Memory B cell (primary cell): ENCODE measurements at regions not wholly inside any gene's neighbourhood (a gene's known extent, or its start where the extent isn't known, plus 50 kb on each side); places are given as distances from the start of the nearest gene placed in this dataset.

Experiments
- ATAC-seq: fragments of 150-1000 bp; cut with Tn5 transposase; 2 replicates; pipeline ENCODE4 v1.10.0; 2021; ENCODE audit warnings: low read depth, mild to moderate bottlenecking, moderate library complexity
- DNase-seq, 2 donors: peaks; one replicate each; pipeline ENCODE4 v3.0.0; 2022; ENCODE audit warnings: low spot score in 2 of 2
- H3K27ac Mint-ChIP-seq: one replicate; pipeline ENCODE4 v1.8.0; 2022; ENCODE audit warnings: mild to moderate bottlenecking, moderate library complexity, mixed read lengths
- H3K27me3 Mint-ChIP-seq: one replicate; pipeline ENCODE4 v1.8.0; 2022; ENCODE audit warnings: mixed read lengths
- H3K36me3 Mint-ChIP-seq: one replicate; pipeline ENCODE4 v1.8.0; 2022; ENCODE audit warnings: mild to moderate bottlenecking, mixed read lengths
- H3K4me1 Mint-ChIP-seq: one replicate; pipeline ENCODE4 v1.8.0; 2022; ENCODE audit warnings: mixed read lengths
- H3K4me3 Mint-ChIP-seq: one replicate; pipeline ENCODE4 v1.8.0; 2022; ENCODE audit warnings: mild to moderate bottlenecking, moderate library complexity, mixed read lengths
- H3K9me3 Mint-ChIP-seq: one replicate; pipeline ENCODE4 v1.8.0; 2022; ENCODE audit warnings: mixed read lengths

DNA sequence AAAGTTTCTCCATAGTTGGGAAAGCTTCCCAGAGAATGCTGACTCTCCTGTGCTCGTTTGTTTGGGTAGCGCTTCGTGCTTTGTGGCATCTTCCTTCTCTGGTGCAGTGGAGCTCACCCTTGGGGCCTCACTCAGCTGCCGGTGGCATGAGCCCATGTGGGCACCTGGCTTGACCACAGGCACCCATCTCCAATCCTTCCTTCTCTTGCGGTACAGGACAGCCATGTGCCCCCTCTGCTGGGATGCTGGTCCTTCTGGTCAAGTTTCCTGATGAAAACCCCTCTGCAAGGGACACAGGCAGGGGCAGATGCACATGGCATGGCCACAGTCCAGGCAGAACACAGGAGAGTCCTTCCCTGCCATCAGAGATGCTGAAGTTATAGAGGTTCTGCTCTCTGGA, 555.9 kb upstream of the HS6ST1 start:
- DNase-seq, result no peak
- no peak overlapping the region for H3K4me3 Mint-ChIP-seq
- H3K4me1 Mint-ChIP-seq, result no peaks in the 10 kb centered on the region
- H3K36me3 Mint-ChIP-seq, result no peaks in the 10 kb centered on the region
- H3K9me3 Mint-ChIP-seq, result peaks cover 5% of the 10 kb centered on the region
- H3K27me3 Mint-ChIP-seq, result peaks cover 9% of the 10 kb centered on the region
- ATAC-seq, result no peak
- H3K27ac Mint-ChIP-seq, result no peak overlapping the region

DNA sequence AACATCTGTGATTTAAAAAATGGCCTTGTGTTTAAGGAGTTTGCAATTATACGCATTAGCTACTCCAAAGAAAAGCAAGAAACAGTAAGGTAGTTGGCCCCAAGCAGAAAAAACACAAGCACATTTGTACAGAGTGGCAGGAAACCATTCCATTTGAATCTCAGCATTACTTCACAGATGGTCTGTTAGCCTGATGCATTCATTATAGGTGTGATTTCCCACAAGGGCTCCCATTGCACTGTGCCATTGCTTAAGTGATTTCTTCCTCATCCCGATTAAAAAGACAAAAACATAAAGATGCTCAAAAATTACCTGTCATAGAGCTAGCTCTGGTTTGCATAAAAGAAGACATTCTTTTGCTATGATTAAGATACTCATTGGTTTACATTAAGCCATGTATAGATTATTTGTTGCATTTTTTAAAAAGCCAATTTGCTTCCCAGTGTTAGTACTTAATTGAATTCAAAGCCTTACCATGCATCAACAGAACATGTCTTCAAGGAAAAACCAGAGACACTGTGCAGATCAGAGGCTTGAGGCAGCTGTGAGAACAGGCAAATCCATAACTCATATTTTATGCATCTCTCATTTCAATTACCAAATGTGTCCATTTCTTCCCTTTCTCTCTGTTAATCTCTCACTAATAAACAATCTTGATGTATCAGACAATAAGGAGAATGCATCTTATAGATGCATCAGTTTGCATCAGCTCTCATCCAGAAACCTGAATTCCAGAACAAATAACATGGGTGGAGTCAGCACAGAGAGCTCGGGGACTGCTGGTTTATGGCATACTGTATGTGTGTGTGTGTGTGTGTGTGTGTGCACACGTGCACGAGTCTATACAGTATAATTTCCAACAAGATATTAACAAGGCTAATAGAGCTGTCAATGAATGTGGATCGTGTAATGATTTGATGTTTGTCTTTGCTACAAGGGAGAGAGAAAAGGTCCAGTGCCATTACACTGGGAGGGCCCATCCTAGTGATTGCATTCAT, 558.6 kb upstream of the HS6ST1 start:
- no peak overlapping the region for H3K27ac Mint-ChIP-seq
- H3K4me3 Mint-ChIP-seq, result no peak overlapping the region
- DNase-seq, result no peak
- ATAC-seq, result no peak
- H3K36me3 Mint-ChIP-seq, result no peaks in the 10 kb centered on the region
- no peaks in the 10 kb centered on the region for H3K4me1 Mint-ChIP-seq
- H3K27me3 Mint-ChIP-seq, result peaks cover 10% of the 10 kb centered on the region
- peaks cover 5% of the 10 kb centered on the region for H3K9me3 Mint-ChIP-seq

DNA sequence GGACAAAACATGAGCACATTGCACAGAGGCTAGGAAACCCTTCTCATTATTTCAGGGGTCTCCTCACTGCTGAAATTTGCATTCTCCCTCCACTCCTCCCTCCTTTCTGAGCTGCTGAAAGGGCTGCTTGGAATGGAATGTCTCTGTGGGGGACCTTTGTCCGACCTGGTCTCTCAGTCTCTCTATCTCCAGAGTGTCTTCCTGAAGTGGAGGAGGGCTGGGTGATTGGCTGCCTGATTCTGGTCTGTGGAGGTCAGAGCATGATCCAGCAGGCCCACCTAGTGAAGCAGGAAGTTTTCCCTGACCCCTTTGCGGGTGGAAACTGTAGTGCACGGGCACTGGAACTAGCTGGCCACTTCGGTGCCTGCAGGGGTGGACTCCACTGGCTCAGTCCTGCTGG, 560.5 kb upstream of the HS6ST1 start:
- ATAC-seq (no peak), DNase-seq (no peak)
- peaks cover 8% of the 10 kb centered on the region for H3K27me3 Mint-ChIP-seq
- peaks cover 2% of the 10 kb centered on the region for H3K9me3 Mint-ChIP-seq
- H3K4me3 Mint-ChIP-seq, result no peak overlapping the region
- no peaks in the 10 kb centered on the region for H3K36me3 Mint-ChIP-seq
- H3K27ac Mint-ChIP-seq, result no peak overlapping the region
- no peaks in the 10 kb centered on the region for H3K4me1 Mint-ChIP-seq

DNA sequence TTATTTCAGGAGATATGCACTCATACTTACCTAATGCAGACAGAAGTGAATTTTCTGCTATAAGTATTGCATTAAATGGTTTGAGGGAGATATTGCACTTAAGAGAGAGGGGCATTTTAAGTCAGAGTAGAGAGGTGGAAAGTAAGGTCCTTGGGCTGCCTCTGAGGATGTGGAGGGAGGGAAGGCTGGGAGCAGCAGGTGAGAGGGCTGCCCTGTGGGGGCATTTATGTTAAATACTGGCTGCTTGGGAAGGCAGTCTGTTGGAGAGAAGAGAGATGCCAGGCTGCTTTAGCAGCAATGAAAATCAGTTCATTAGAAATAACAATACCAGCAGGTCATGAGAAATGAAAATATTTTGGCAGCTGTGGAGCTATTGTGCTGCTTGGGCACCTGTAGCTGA, 576.2 kb upstream of the HS6ST1 start:
- Mint-ChIP-seq H3K27me3 (peaks cover 1% of the 10 kb centered on the region), H3K4me3 (no peak overlapping the region), H3K9me3 (no peaks in the 10 kb centered on the region), H3K4me1 (no peaks in the 10 kb centered on the region), H3K36me3 (no peaks in the 10 kb centered on the region), H3K27ac (no peak overlapping the region)
- ATAC-seq, result no peak
- no peak for DNase-seq

DNA sequence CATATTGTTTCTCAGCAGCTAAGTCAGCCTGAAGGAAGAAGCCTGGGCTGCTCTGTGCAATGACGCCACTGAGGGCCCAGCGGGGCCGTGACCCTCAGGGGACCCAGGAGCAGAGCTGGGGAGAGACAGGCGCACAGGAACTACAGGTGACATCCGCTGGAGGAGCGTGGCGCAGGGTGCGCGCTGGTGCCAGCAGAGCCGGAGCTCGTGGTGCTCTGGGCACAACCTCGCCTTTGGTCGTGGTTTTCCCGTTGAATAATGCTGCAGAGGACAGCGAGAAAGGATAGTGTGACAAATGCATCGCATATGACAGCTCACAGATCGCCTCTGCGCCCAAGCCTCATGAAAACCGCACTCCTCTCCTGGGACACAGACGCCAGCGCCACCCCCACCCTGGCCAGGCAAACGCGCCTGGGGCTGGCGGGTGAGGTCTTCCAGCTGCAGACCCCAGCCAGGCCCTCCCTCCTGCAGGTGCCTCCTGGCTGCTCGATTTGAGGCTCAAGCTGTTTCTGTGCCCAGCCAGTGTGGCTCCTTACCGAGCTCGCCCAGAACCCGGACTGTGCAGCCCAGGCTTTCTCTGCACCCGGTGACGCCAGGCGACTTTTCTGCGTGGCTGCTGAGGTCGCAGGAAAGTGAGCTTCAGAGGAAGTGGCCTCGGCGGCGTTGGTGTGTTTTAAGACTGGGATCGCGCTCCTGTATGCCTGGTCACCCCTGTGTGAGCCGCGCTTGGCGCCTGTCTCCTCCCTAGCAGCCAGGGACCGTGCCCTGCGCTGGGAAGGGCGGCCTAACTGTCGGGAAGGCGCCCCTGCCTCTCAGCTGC, 583.1 kb upstream of the HS6ST1 start:
- Mint-ChIP-seq H3K4me1 (no peaks in the 10 kb centered on the region), H3K27ac (no peak overlapping the region), H3K27me3 (peaks cover 3% of the 10 kb centered on the region), H3K36me3 (no peaks in the 10 kb centered on the region), H3K9me3 (peaks cover 2% of the 10 kb centered on the region), H3K4me3 (no peak overlapping the region)
- no peak for ATAC-seq
- DNase-seq, result no peak

DNA sequence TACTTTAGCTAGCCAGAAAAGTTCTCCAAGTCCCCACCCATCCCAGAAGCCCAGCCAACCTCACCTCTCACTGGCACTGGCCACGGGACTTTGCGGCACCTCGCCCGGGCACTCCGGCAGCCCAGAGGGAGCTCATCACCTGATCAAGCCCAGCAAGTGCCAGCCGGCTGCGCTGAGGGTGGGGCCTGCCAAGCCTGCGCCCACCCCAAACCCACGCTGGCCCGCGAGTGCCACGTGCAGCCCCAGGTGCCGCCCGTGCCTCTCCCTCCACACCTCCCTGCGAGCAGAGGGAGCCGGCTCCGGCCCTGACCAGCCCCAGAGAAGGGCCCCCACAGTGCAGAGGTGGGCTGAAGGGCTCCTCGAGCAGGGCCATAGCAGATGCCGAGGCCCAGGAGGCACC, 585.0 kb upstream of the HS6ST1 start:
- no peaks in the 10 kb centered on the region for H3K4me1 Mint-ChIP-seq
- no peak for DNase-seq
- H3K9me3 Mint-ChIP-seq, result peaks cover 3% of the 10 kb centered on the region
- H3K27me3 Mint-ChIP-seq, result peaks cover 3% of the 10 kb centered on the region
- no peak overlapping the region for H3K4me3 Mint-ChIP-seq
- H3K27ac Mint-ChIP-seq, result no peak overlapping the region
- no peak for ATAC-seq
- H3K36me3 Mint-ChIP-seq, result no peaks in the 10 kb centered on the region

DNA sequence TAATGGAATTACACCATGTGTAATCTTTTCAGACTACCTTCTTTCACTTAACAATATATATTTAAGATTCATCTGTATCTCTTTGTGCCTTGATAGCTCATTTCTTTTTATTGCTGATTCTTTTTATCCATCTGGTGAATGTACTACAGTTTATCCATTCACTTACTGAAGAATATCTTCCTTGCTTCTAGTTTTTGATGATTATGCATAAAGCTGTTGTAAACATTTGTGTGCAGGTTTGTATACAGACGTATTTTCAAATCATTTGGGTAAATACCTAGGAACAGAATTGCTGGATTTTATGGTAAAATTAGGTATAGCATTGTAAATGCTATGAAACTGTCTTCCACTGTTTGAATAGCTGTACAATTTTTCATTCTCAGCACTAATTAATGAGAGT, 592.6 kb upstream of the HS6ST1 start:
- ATAC-seq, result no peak
- no peak overlapping the region for H3K4me3 Mint-ChIP-seq
- H3K27ac Mint-ChIP-seq, result no peak overlapping the region
- H3K9me3 Mint-ChIP-seq, result peaks cover 4% of the 10 kb centered on the region
- no peaks in the 10 kb centered on the region for H3K27me3 Mint-ChIP-seq
- no peak for DNase-seq
- H3K36me3 Mint-ChIP-seq, result no peaks in the 10 kb centered on the region
- H3K4me1 Mint-ChIP-seq, result no peaks in the 10 kb centered on the region

DNA sequence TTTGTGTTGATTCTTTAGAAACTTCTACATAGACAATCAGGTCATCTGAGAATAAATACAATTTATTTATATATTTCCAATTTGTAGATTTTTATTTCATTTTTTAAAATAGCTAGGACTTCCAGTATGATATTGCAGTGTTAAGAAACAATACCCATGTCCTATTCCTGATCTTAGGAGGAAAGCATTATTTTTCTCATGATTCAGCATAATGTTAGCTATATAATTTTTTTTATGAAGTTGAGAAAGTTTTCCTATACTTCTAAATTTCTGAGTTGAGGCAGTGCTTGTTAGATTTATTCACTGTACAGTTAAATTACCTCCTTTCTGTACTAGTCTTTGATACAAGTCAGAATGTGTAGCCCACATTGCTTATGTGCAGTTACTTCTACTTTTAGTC, 595.7 kb upstream of the HS6ST1 start:
- H3K27me3 Mint-ChIP-seq, result no peaks in the 10 kb centered on the region
- no peak overlapping the region for H3K27ac Mint-ChIP-seq
- H3K9me3 Mint-ChIP-seq, result peaks cover 10% of the 10 kb centered on the region
- H3K4me1 Mint-ChIP-seq, result no peaks in the 10 kb centered on the region
- H3K4me3 Mint-ChIP-seq, result no peak overlapping the region
- DNase-seq, result no peak
- no peaks in the 10 kb centered on the region for H3K36me3 Mint-ChIP-seq
- ATAC-seq, result no peak

DNA sequence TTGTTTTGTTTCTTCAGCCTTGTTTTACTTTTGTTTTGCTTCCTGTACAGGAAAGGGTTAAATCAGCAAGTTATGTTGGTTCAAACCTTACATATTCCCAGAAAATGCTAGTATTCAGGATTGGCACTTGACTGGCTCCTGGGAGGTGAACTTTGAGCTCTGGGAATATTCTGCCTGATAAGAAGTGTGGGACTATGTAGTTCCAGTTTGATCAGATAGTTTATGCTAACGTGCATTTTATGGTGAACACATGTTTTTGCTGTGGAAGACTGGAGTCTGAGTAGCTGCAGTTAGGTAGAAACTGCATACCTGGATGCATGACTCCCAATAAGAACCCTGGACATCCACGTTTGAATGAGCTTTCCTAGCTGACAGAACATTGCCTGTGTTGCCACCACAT, 603.1 kb upstream of the HS6ST1 start:
- Mint-ChIP-seq H3K27me3 (peaks cover 1% of the 10 kb centered on the region), H3K4me1 (no peaks in the 10 kb centered on the region), H3K4me3 (no peak overlapping the region), H3K27ac (no peak overlapping the region), H3K9me3 (peaks cover 11% of the 10 kb centered on the region), H3K36me3 (no peaks in the 10 kb centered on the region)
- ATAC-seq, result no peak
- no peak for DNase-seq

DNA sequence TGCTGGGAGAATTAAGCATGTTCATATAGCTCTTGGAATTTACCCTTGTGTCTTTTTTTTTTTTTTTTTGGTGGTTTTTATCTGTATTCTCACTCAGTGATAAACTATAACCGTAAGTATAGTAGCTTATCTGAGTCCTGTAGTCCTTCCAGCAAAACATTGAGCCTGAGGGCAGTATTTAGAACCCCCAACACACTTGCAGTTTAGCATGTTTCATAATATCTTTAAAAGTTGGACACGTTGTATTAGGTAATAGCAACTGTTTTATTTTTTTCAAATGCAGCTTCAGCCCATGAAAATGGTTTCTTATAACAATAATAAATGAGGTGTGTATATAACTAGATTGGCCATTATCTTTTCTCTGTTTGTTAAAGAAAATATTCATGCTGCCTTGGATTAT, 603.5 kb upstream of the HS6ST1 start:
- ATAC-seq (no peak), DNase-seq (no peak)
- no peak overlapping the region for H3K27ac Mint-ChIP-seq
- no peaks in the 10 kb centered on the region for H3K36me3 Mint-ChIP-seq
- H3K27me3 Mint-ChIP-seq, result peaks cover 1% of the 10 kb centered on the region
- no peaks in the 10 kb centered on the region for H3K4me1 Mint-ChIP-seq
- no peak overlapping the region for H3K4me3 Mint-ChIP-seq
- H3K9me3 Mint-ChIP-seq, result peaks cover 11% of the 10 kb centered on the region

DNA sequence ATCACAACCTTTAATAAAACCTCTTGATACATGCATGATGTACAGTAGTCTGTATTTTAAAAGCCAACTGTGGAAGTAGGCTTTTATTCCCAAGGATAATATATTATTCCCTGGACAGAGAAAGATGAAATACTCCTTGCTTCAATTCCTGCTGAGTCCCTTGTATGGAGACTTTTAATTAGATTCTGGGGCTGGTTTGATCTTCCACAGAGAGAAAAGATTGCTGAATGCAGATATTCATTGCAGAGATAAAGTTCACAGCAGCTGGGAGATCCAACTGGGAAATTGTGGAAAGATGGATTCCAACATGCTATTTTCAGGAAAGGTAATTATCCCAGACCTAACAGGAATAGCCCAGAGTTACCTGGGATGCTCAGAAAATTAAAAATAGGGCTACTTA, 607.0 kb upstream of the HS6ST1 start:
- Mint-ChIP-seq H3K4me3 (no peak overlapping the region), H3K27me3 (peaks cover 3% of the 10 kb centered on the region), H3K27ac (no peak overlapping the region), H3K36me3 (peaks cover 1% of the 10 kb centered on the region), H3K9me3 (peaks cover 3% of the 10 kb centered on the region), H3K4me1 (no peaks in the 10 kb centered on the region)
- DNase-seq (no peak), ATAC-seq (no peak)

DNA sequence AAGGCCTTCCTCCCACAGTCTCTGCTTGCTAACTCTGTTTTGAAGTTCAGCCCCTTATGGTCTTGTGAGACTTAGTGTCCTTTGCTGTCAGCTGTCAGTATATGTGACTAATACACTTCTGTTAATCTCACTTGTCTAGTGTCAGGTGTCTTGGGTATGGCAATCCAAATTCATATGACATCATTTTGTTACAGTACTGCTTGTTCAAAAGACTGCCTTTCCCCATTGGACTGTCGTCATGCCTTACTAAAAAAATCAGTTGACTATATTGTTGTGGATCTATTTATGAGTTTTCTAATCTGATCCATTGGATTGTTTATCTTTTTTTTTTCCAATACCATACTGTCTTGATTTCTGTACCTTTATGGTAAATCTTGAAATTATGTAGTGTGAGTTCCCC, 611.4 kb upstream of the HS6ST1 start:
- ATAC-seq (no peak), DNase-seq (no peak)
- H3K9me3 Mint-ChIP-seq, result peaks cover 1% of the 10 kb centered on the region
- peaks cover 1% of the 10 kb centered on the region for H3K36me3 Mint-ChIP-seq
- H3K27ac Mint-ChIP-seq, result no peak overlapping the region
- H3K27me3 Mint-ChIP-seq, result peaks cover 1% of the 10 kb centered on the region
- no peak overlapping the region for H3K4me3 Mint-ChIP-seq
- H3K4me1 Mint-ChIP-seq, result no peaks in the 10 kb centered on the region

DNA sequence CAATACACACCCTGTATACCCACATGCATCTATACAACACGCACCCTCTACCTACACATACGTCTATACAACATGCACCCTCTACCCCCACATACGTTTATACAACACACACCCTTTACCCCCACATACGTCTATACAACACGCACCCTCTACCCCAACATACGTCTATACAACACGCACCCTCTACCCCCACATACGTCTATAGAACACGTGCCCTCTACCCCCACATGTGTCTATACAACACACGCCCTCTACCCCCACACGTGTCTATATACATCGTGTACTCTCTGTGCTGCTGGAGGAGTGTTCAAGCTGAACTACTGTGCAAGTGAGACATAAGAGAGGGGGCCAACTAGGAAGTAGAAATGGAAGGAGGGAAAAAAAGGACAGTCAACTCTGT, 621.7 kb upstream of the HS6ST1 start:
- Mint-ChIP-seq H3K36me3 (no peaks in the 10 kb centered on the region), H3K27ac (no peak overlapping the region), H3K27me3 (peaks cover 8% of the 10 kb centered on the region), H3K4me3 (no peak overlapping the region), H3K4me1 (no peaks in the 10 kb centered on the region), H3K9me3 (peaks cover 3% of the 10 kb centered on the region)
- ATAC-seq (no peak), DNase-seq (no peak)

DNA sequence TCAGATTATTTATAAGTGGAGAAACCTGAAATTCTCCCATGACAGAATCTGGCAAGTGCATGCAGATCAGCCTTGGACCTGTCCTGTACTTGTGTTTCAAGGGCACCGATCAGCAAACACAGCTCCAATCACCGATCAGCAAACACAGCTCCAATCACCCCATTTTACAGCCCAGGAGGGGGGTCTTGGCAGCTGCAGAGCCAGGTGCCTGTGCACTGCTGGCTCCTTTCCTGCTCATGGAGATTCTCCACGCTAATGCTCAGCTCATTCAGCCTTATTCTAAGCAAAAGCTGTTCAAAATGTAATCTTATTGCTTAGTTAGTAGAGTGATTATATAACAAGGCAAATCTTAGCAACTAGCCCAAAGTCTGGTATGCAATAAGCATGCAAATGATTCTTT, 623.1 kb upstream of the HS6ST1 start:
- no peak overlapping the region for H3K27ac Mint-ChIP-seq
- ATAC-seq (no peak), DNase-seq (no peak)
- H3K4me3 Mint-ChIP-seq, result no peak overlapping the region
- peaks cover 7% of the 10 kb centered on the region for H3K9me3 Mint-ChIP-seq
- no peaks in the 10 kb centered on the region for H3K36me3 Mint-ChIP-seq
- no peaks in the 10 kb centered on the region for H3K4me1 Mint-ChIP-seq
- peaks cover 8% of the 10 kb centered on the region for H3K27me3 Mint-ChIP-seq
